ENCODE measurements at regions not wholly inside any gene's neighbourhood (a gene's known extent, or its start where the extent isn't known, plus 50 kb on each side); places are given as distances from the start of the nearest gene placed in this dataset.

DNA sequence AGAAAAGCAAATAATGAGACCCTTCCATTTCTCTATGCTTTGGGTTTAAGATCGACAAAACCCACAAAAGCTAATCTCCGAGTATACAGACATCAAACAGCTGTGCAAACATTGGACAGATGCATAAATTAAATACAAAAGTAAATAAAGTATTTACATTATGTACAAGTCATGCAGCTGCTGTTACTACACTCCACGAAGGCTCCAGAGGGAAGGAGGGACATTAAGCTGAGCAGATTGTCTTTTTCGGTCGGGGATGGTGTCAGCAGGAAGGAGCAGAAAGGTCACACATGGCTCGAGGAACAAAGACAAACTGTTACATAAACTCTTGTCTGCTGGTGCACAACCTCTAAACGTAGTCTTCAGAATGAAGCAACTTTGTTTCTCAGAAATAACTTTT lies 88.8 kb upstream of the BARX2 start:
- Histone ChIP-seq H3K36me3 (replicated peaks in 1 of 2; ENCODE audit: control insufficient read depth in 1 of 2, insufficient read depth in 2 of 2, low read length in 2 of 2) (no peaks in the 10 kb centered on the region), H3K79me2 (ENCODE audit: insufficient read depth, low read length) (no peaks in the 10 kb centered on the region), H3K4me3 (replicated peaks in 1 of 3; ENCODE audit: insufficient read depth in 1 of 3, low read depth in 2 of 3, low read length in 3 of 3) (0 out of 6 replicates have a peak overlapping the region, but pooled peaks of 1 of the 3 experiments have one; percentile 5), H3K27me3 (ENCODE audit: control insufficient read depth in 1 of 2, insufficient read depth in 2 of 2, low read length in 2 of 2) (peaks cover 0 to 21% of the 10 kb centered on the region in 2 experiments; a peak in 4 of 5 replicates), H3K27ac (ENCODE audit: extremely low read length, insufficient read depth, low read length) (no peak overlapping the region), H4K20me1 (ENCODE audit: insufficient read depth, low read length) (no peaks in the 10 kb centered on the region), H3K9me3 (ENCODE audit: low read length) (no peaks in the 10 kb centered on the region), H2AFZ (ENCODE audit: low read length) (no peak overlapping the region), H3K4me2 (ENCODE audit: low read depth, low read length) (peak overlapping the region; percentile 50), H3K4me1 (ENCODE audit: insufficient read depth, low read length) (peaks cover 45% of the 10 kb centered on the region), H3K9ac (ENCODE audit: insufficient read depth, low read depth, low read length) (no peak overlapping the region)
- TF ChIP-seq, protein P1, sequence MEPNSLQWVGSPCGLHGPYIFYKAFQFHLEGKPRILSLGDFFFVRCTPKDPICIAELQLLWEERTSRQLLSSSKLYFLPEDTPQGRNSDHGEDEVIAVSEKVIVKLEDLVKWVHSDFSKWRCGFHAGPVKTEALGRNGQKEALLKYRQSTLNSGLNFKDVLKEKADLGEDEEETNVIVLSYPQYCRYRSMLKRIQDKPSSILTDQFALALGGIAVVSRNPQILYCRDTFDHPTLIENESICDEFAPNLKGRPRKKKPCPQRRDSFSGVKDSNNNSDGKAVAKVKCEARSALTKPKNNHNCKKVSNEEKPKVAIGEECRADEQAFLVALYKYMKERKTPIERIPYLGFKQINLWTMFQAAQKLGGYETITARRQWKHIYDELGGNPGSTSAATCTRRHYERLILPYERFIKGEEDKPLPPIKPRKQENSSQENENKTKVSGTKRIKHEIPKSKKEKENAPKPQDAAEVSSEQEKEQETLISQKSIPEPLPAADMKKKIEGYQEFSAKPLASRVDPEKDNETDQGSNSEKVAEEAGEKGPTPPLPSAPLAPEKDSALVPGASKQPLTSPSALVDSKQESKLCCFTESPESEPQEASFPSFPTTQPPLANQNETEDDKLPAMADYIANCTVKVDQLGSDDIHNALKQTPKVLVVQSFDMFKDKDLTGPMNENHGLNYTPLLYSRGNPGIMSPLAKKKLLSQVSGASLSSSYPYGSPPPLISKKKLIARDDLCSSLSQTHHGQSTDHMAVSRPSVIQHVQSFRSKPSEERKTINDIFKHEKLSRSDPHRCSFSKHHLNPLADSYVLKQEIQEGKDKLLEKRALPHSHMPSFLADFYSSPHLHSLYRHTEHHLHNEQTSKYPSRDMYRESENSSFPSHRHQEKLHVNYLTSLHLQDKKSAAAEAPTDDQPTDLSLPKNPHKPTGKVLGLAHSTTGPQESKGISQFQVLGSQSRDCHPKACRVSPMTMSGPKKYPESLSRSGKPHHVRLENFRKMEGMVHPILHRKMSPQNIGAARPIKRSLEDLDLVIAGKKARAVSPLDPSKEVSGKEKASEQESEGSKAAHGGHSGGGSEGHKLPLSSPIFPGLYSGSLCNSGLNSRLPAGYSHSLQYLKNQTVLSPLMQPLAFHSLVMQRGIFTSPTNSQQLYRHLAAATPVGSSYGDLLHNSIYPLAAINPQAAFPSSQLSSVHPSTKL (CRISPR knock-in tag; IDR thresholded peaks at IDR 0.05) = 0 out of 2 replicates have a peak, but pooled peaks have one; percentile 14
- TF ChIP-seq NR2F6 (IDR thresholded peaks at IDR 0.05) = no peak
- 0 out of 2 replicates have a peak, but pooled peaks have one; percentile 34 for TF ChIP-seq NR2F6 (CRISPR knock-in tag; IDR thresholded peaks at IDR 0.05)
- peak; percentile 55 for TF ChIP-seq PPARG (CRISPR knock-in tag; conservative IDR thresholded peaks at IDR 0.05)
- no peak for TF ChIP-seq SOX13 (IDR thresholded peaks at IDR 0.05)
- TF ChIP-seq SOX13 (CRISPR knock-in tag; conservative IDR thresholded peaks at IDR 0.05 in 1 of 2, IDR thresholded peaks at IDR 0.05 in 1 of 2) = peak in 1 of 2 experiments; percentile 16; a peak in 1 of 4 replicates
- peak; percentile 54; the same call in 1 of the 2 replicates for TF ChIP-seq RARA (CRISPR knock-in tag; IDR thresholded peaks at IDR 0.05)
- TF ChIP-seq RXRB (CRISPR knock-in tag; IDR thresholded peaks at IDR 0.05; ENCODE audit: borderline replicate concordance) = 0 out of 2 replicates have a peak, but pooled peaks have one; percentile 26
- 0 out of 2 replicates have a peak, but pooled peaks have one; percentile 11 for TF ChIP-seq ELF3 (CRISPR knock-in tag; IDR thresholded peaks at IDR 0.05)
- no peak for TF ChIP-seq SRY (CRISPR knock-in tag; IDR thresholded peaks at IDR 0.05)
- no peak for TF ChIP-seq IKZF1 (IDR thresholded peaks at IDR 0.05)
- no peak for TF ChIP-seq CENPX (CRISPR knock-in tag; IDR thresholded peaks at IDR 0.05)
- peak; percentile 64; the same call in 1 of the 2 replicates for TF ChIP-seq BCL6 (CRISPR knock-in tag; IDR thresholded peaks at IDR 0.05)
- TF ChIP-seq, protein P2, sequence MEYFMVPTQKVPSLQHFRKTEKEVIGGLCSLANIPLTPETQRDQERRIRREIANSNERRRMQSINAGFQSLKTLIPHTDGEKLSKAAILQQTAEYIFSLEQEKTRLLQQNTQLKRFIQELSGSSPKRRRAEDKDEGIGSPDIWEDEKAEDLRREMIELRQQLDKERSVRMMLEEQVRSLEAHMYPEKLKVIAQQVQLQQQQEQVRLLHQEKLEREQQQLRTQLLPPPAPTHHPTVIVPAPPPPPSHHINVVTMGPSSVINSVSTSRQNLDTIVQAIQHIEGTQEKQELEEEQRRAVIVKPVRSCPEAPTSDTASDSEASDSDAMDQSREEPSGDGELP (IDR thresholded peaks at IDR 0.05; ENCODE audit: borderline replicate concordance, low read depth) = peak; percentile 49; the same call in 1 of the 2 replicates
- BruUV-seq (replicated peaks) = no TSS peak
- DNase-seq (ENCODE audit: low spot score) (no peak), ATAC-seq (peak; percentile 39; the same call in 1 of the 3 replicates), FAIRE-seq (no peak)
- POLR2A ChIA-PET = no interaction called here
- CTCF ChIA-PET (ENCODE audit: low intra/inter-chr PET ratio, low total read pairs) = no interaction called here
- in situ Hi-C loops (cut with HindIII; ENCODE audit: extremely low pct_ligation_motif_present, low pct_unique_long_range_greater_than_20kb) (loop anchor here (5.0 kb wide), 1 partner anchor 35 kb away; no protein-coding TSS in a partner anchor), intact Hi-C loops (cut with micrococcal nuclease; ENCODE audit: unreplicated experiment) (no loop called here)
- WGBS (ENCODE audit: low lambda C conversion rate) = 6% methylated on average over 7 of the region's 7 CpGs

Measured in HepG2 (cell line).